Tibial nerve (tissue), 4 donors: ENCODE measurements at regions not wholly inside any gene's neighbourhood (a gene's known extent, or its start where the extent isn't known, plus 50 kb on each side); places are given as distances from the start of the nearest gene placed in this dataset.

Experiments
- DNase-seq, 2 donors: peaks; one replicate each; pipeline ENCODE4 v3.0.0-alpha.2; 2019; ENCODE audit warnings: low spot score in 2 of 2
- H3K27ac ChIP-seq, 4 donors: fragments of 200-600 bp; sonication (generic) in 3 of 4; one replicate each; pipeline ENCODE4 v1.5.1; 2017 to 2019; ENCODE audit warnings: mild to moderate bottlenecking in 1 of 4
- H3K27me3 ChIP-seq, 2 donors: fragments of 200-600 bp; sonication (generic) in 1 of 2; one replicate each; pipeline versions ENCODE4 v1.5.1 to v1.6.0; 2017 to 2019
- H3K36me3 ChIP-seq, 3 donors: fragments of 200-600 bp; sonication (generic); one replicate each; pipeline ENCODE4 v1.5.1; 2018 to 2019
- H3K4me1 ChIP-seq, 4 donors: fragments of 200-600 bp; sonication (generic) in 3 of 4; one replicate each; pipeline ENCODE4 v1.5.1; 2017 to 2019
- H3K4me3 ChIP-seq, 4 donors: fragments of 200-600 bp; sonication (generic) in 3 of 4; one replicate each; pipeline ENCODE4 v1.5.1; 2017 to 2019; ENCODE audit warnings: mild to moderate bottlenecking in 1 of 4, moderate library complexity in 1 of 4
- H3K9me3 ChIP-seq, 4 donors: fragments of 200-600 bp; sonication (generic) in 3 of 4; one replicate each; pipeline ENCODE4 v1.5.1; 2017 to 2019
- EP300 ChIP-seq, 2 donors: sonication (generic); formaldehyde crosslinking; IDR thresholded peaks; one replicate each; pipeline ENCODE4 v1.6.1; 2017; ENCODE audit warnings: antibody characterized with exemption in 2 of 2, mild to moderate bottlenecking in 1 of 2
- POLR2A ChIP-seq, 2 donors: fragments of 450-650 bp; IDR thresholded peaks; one replicate each; pipeline ENCODE4 v1.6.1; 2017; ENCODE audit warnings: antibody characterized with exemption in 2 of 2, mild to moderate bottlenecking in 2 of 2, moderate library complexity in 2 of 2
- WGBS, 2 donors: methylation state at CpG; one replicate each; pipeline ENCODE4 v1.1.5; 2018; 5-methylcytosine and 5-hydroxymethylcytosine counted together
- TF ChIP-seq, protein P1 (sequence below), 5 experiments: fragments of 200-600 bp in 3 of 5; fragments of 450-650 bp in 2 of 5; sonication (generic) in 3 of 5; IDR thresholded peaks; one replicate each; pipeline ENCODE4 v1.5.1; 2016 to 2019; ENCODE audit warnings: antibody characterized with exemption in 5 of 5, mild to moderate bottlenecking in 3 of 5, moderate library complexity in 2 of 5

DNA sequence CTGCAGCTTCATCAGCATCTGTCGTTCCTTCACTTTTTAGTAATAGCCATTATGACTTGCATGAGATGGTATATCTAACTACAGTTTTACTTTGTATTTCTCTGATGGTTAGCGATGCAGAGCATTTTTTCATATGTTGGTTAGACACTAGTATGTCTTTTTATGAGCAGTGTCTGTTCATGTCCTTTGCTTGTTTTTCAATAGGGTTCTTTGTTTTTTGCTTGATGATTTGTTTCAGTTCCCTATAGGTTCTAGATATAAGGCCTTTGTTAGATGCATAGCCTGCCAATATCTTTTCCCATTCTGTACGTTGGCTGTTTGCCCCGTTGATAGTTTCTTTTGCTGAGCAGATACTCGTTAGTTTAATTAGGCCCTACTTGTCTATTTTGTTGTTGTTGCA is 487.2 kb upstream of the BCHE start:
- WGBS, 2 donors = 61 to 63% methylated on average over 5 of the region's 5 CpGs
- no peaks in the 10 kb centered on the region for H3K9me3 ChIP-seq
- DNase-seq = no peak
- H3K27ac ChIP-seq = no peak overlapping the region
- no peak overlapping the region for H3K4me3 ChIP-seq
- no peaks in the 10 kb centered on the region for H3K27me3 ChIP-seq
- TF ChIP-seq, protein P1, sequence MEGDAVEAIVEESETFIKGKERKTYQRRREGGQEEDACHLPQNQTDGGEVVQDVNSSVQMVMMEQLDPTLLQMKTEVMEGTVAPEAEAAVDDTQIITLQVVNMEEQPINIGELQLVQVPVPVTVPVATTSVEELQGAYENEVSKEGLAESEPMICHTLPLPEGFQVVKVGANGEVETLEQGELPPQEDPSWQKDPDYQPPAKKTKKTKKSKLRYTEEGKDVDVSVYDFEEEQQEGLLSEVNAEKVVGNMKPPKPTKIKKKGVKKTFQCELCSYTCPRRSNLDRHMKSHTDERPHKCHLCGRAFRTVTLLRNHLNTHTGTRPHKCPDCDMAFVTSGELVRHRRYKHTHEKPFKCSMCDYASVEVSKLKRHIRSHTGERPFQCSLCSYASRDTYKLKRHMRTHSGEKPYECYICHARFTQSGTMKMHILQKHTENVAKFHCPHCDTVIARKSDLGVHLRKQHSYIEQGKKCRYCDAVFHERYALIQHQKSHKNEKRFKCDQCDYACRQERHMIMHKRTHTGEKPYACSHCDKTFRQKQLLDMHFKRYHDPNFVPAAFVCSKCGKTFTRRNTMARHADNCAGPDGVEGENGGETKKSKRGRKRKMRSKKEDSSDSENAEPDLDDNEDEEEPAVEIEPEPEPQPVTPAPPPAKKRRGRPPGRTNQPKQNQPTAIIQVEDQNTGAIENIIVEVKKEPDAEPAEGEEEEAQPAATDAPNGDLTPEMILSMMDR (IDR thresholded peaks at IDR 0.05) = no peak
- TF ChIP-seq POLR2A (IDR thresholded peaks at IDR 0.05) = no peak
- no peak for TF ChIP-seq EP300 (IDR thresholded peaks at IDR 0.05)
- no peaks in the 10 kb centered on the region for H3K36me3 ChIP-seq
- H3K4me1 ChIP-seq = no peaks in the 10 kb centered on the region

DNA sequence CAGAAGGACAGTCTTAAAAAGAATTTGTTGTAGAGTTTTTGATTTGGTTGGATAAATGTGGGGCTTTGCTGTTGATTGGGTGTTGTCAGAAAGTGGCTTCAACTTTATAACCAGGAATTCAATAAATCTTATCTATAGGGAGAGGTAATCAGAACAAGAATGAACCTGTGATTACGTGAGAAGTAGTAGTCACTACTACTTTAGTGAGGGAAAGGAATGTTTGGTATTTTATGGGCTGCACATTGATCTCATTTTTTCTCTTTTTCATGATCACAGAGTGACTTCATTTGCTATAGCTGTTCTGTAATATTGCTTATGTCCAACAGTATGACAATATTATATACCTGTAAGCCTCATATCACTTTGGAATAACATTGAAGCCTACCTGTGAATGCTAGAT is 485.2 kb upstream of the BCHE start:
- no peaks in the 10 kb centered on the region for H3K9me3 ChIP-seq
- TF ChIP-seq, protein P1 (IDR thresholded peaks at IDR 0.05) = no peak
- no peak for TF ChIP-seq POLR2A (IDR thresholded peaks at IDR 0.05)
- no peak for DNase-seq
- no peaks in the 10 kb centered on the region for H3K27me3 ChIP-seq
- no peaks in the 10 kb centered on the region for H3K4me1 ChIP-seq
- 53 to 56% methylated on average over 1 of the region's 1 CpG for WGBS, 2 donors
- H3K36me3 ChIP-seq = no peaks in the 10 kb centered on the region
- no peak overlapping the region for H3K4me3 ChIP-seq
- no peak overlapping the region for H3K27ac ChIP-seq

DNA sequence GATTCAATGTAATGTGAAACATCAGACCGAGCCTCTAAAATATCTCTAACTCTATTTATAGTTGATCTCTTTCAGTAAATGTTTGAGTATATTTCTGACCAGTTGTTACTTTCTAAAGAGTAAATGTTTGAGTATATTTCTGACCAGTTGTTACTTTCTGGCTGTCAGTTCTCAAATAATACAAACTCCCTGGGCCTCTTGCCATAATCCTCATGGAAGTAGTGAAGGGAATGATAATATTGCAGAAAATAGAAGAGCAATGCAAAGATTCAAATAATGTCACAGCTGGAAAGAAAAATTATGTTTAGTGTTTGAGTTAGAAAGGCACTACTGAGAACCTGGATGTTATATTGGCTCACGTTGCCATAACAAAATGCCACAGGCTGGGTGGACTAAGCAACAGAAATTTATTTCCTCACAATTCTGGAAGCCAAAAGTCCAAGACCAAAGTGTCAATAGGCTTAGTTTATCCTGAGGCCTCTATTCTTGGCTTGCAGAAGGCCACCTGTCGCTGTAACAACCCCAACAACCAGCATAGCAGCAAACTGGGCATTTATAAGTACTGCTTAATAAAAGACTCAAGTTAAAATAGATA is 470.6 kb upstream of the BCHE start:
- Histone ChIP-seq H3K27me3 (no peaks in the 10 kb centered on the region), H3K9me3 (no peaks in the 10 kb centered on the region), H3K4me1 (no peaks in the 10 kb centered on the region), H3K4me3 (no peak overlapping the region), H3K27ac (no peak overlapping the region), H3K36me3 (no peaks in the 10 kb centered on the region)
- 87 to 89% methylated on average over 3 of the region's 3 CpGs for WGBS, 2 donors
- TF ChIP-seq, protein P1 (IDR thresholded peaks at IDR 0.05) = no peak
- TF ChIP-seq POLR2A (IDR thresholded peaks at IDR 0.05) = no peak
- no peak for TF ChIP-seq EP300 (IDR thresholded peaks at IDR 0.05)
- DNase-seq = no peak

DNA sequence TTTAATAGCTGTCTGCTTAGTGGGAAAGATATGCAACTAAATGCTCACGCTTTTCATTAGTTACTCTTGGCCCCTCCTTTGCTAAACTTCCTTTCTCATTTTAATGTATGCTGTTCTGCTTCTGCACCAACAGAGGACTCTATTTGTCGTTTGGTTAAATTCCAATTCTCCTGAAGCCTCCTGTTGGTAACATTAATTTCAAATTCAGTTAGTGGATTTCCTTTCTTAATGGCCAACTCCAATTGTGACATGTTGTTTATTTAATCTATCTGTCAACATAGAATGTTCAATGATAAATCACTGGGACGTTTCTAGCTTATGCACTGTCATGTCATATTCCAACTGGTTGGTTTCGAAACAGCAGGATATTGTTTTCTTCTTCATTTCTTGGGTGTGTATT is 467.4 kb upstream of the BCHE start:
- Histone ChIP-seq H3K36me3 (peaks cover 0 to 3% (median 0%) of the 10 kb centered on the region in 3 donors), H3K4me1 (no peaks in the 10 kb centered on the region), H3K9me3 (no peaks in the 10 kb centered on the region), H3K27ac (no peak overlapping the region), H3K27me3 (no peaks in the 10 kb centered on the region), H3K4me3 (no peak overlapping the region)
- 76% methylated on average over 4 of the region's 4 CpGs for WGBS, 2 donors
- no peak for DNase-seq
- TF ChIP-seq EP300 (IDR thresholded peaks at IDR 0.05) (no peak), POLR2A (IDR thresholded peaks at IDR 0.05) (no peak)
- TF ChIP-seq, protein P1 (IDR thresholded peaks at IDR 0.05) = no peak

DNA sequence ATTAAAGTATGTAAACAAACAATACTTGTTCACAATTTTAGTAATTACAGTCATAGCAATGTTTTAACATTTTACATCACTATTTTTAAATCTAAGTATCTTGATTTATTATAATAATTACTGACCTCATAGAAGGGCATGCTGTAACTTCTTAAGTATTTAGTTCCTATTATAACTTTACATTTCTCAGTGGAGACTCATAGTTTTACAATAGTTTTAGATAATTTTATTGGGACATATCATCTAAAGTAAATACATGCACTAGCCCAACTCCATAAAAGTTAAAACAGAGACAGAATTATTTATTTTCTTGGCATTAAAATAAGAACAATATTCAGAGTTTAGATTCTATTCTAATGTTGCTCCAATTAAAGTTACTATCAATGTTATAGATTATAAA is 466.5 kb upstream of the BCHE start:
- TF ChIP-seq, protein P1 (IDR thresholded peaks at IDR 0.05) = no peak
- TF ChIP-seq EP300 (IDR thresholded peaks at IDR 0.05) (no peak), POLR2A (IDR thresholded peaks at IDR 0.05) (no peak)
- Histone ChIP-seq H3K4me1 (no peaks in the 10 kb centered on the region), H3K27me3 (no peaks in the 10 kb centered on the region), H3K36me3 (peaks cover 0 to 3% (median 0%) of the 10 kb centered on the region in 3 donors), H3K9me3 (no peaks in the 10 kb centered on the region), H3K27ac (no peak overlapping the region), H3K4me3 (no peak overlapping the region)
- no peak for DNase-seq
